GM21529 (cell line): ENCODE measurements at regions not wholly inside any gene's neighbourhood (a gene's known extent, or its start where the extent isn't known, plus 50 kb on each side); places are given as distances from the start of the nearest gene placed in this dataset.

Experiments
- ATAC-seq: cut with Tn5 transposase; IDR thresholded peaks from one replicate; pipeline ENCODE4 v1.9.1; 2021; ENCODE audit not compliant: unreplicated experiment

DNA sequence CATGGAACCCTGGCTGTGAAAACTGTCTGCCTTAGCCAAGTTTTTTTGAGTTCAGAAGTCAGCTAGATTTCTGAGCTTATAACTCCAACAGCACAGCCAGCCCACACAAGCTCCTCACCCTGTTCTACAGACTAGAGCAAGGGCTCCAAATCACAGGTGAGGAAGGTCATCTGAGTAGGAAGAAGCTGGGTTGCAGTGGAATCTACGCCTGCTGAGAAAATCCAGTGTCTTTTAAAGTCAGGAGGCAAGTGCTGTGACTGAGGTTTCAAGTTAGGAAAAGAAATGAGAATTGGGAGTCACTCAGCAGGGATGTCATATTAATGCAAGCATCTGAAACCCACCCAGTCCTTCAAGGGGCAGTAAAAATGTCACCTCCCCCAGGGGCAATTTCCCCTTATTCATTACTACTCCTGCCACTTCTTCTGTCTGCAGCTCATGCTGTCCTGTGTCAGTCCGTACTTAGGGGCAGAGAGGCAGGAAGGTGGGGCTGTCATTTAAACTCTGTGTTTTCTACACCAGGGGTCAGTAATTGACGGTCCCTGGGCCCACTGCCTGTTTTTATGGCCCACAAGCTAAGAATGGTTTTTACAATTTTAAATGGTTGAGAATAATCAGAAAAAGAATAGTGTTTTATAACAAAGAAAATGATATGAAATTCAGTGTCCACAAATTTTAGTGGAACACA, 551.1 kb downstream of the BCL11A start:
- ATAC-seq = no peak

DNA sequence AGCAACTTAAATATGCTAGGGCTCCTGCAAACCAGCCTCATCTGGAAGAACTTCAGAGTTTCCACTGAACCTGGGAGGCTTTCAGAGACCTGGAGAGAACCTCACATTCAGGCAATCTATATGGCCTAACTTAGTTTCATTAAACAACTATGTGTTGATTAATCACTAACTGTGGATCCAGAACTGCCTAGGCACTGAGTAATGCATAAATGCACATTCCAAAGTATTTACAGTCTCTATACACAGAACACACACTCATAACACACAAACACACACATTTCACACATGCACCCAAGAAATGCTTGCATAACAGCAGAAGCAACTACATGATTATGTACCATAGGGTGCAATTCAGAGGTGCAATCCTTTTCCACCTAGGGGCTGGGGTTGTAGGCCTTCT, 552.8 kb downstream of the BCL11A start:
- no peak for ATAC-seq

DNA sequence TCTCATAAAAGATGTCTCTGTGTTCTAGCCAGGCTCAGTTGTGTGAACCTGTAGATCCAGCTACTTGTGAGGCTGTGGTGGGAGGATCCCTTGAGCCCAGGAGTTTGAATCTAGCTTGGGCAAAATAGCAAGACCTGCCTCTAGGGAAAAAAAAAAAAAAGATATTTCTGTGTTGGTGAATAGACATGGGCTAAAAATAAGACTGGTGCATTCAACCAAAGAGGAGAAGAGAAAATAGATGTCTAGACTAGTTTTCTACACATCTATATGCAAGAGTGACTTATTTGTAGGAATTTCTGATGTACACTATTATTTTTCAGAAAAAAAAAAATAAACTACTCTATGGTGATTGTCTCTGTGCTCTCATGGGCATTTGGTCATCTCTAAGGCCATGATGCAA, 555.1 kb downstream of the BCL11A start:
- no peak for ATAC-seq

DNA sequence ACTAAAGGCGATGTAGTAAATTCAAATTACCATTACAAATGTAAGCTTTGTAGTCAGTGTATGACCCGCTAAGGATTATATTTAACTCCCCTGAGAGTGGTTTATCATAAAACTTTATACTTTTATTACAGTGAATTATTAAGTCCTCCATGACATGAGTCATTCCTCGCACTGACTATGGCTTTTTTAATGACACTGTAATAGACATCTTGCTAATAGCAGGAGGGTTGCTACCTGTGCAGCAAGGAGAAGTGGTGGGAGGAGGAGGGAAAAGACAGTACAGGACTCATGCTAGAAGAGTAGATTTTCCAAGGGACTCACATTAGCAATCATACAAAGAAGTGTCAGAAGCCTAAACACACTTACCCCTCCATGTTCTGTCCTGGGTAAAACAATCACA, 556.1 kb downstream of the BCL11A start:
- ATAC-seq = no peak

DNA sequence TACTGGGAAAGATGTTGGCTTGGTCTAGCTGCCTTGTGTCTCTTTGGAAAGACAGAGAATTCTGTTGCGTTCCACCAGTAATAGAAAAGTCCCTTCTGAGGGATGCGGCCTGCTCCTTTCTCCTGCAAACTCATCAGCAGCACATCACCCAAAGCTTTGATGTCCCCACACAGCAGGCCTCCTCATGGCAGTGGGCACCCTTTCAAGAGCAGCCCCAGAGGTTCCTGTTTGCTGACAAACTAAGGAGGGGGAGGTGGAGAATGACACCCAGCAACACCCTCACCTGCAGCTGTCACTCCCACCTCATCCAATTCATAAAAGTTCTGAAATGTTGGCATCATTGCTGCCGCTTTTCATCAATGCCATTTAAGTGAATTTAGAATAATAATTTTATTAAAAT, 556.6 kb downstream of the BCL11A start:
- no peak for ATAC-seq

DNA sequence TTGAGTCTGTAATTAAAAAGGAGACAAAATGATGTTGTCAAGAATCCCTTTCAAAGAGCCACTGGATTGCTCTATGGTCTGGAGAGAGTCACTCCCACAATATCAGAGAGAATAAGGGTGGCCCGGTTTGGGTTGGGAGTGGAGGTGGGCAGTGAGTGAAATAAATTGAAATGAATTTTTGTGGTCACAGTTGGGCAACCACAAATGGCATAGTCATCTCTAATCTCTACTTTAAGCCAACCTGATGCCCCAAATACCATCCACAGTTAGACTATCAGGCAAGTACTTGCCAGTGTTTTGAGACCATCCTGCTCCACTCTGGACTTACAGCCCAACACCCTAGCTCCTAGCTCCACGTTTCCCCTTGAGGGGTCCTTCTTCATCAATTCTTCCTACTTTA, 559.7 kb downstream of the BCL11A start:
- ATAC-seq = no peak

DNA sequence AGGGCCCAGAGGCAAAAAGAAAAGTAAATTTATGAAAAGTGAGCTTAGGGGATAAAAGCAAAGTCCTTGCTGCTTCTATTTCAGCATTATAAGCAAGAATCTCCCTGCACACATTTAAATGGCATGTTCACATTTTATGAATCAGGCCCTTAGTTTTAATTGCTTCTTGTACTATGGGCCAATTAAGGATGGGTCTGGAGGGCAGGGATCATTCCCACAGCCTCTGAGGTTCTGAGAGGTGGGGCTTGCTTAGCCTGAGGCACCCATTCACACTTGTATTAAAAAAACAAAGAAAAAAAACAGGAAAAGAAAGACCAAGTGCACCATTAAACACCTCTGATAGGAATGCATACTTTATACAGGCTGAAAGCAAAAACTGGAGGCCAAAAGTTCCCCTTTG, 565.1 kb downstream of the BCL11A start:
- ATAC-seq = no peak

DNA sequence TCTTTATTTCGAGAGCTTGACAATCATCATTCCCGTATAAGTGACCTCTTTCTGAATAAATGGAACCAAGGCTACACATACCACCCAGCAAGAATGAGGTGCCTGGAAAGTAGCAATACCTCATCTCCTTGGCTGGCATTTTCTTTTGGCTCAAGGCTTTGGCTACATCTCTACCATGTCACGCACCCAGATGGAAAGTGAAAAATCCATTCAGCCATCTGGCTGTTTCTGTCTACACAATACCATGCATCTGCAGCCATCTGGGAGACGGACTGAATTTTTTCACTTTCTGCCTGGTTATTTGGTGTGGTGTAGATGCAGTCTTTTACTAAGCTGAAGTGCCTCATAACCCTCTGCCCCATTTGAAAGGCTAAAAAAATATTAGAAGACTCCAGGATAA, 566.9 kb downstream of the BCL11A start:
- ATAC-seq = no peak

DNA sequence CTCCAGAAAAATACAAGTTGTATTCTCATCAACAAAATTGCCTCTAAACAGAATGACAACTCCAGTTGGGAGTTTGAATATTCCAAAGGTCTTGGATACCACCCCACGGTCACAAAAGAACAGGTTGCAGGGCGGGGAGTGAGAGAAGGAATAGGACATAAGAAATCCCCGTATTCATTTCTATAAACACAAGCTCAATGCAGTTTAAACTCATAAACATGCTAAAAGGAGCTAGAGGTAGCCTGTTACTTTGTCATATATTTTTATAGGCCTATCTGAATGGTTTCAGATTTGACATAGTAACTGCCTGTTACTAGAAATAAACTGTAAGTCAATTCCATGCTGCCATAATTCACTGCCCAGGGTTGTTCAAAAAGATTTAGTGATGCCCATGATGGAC, 567.5 kb downstream of the BCL11A start:
- ATAC-seq = no peak

DNA sequence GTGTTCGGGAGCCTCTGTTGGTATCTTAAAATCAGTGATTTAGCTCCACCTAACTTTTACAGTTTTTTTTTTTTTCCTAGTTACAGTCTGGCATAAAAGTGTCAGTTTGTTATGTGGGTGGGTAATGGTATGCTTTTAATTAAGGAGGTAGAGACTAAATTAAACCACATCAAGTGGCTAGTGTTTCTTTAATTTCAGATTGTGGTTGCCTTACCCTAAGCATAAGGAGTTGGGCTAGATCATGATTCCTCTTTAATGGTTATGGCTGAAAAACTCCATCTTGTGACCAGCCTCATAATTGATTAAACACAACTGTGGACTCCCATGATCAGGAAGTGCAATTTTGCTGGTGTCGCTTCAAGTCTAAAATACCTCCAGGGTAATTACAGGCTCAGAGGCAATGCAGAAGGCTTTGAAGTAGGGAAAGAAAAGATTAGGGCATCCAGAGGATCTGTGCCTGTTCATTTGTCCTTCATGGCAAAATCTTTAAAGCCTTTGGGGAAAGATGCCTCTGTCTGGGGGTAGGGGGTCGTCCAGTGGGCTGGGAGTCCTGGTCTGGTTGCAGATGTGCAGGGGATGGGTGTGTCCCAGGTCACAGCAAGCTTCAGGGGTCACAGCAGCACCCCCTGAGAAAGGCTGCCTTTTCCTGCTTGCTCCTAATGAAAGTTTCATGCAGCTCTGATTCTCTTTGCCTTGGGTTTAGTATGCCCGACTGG, 579.2 kb downstream of the BCL11A start:
- ATAC-seq = no peak

DNA sequence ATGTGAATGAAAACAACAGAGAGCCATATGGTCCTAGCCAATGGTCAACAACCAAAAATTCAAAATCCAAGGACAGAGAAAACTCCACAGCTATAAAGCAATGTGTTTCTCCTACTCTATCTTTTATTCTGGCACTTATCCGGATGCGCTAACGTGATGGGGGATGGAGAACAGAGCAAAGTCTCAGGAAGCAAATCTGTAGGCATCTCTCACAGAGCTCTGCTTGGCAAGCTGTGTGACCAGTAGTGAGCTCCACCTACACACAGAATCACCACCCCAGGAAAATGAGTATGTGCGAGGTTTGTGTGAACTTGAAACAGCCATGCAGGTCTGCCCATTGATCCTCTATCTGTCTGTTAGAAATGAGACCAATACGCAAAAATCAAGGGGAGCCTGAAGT, 584.3 kb downstream of the BCL11A start:
- no peak for ATAC-seq

DNA sequence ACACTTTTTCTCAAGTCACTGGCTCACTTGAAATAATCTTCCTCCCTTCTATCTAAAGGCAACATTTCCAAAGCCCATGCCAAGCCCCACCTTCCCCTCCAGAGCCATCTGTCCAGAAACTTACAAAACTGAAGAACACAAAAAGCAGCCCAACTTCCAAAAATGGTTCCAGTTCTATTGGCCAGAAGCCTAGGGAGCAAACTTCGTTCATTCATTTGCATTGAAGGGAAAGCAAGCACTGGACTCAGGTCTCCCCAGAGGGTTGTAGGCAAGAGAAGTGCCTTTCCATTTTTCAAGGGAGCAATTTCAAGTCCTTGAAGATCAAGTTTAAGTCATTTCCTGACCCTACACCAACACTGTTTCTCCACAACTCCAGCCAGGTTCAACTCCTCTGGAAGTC, 585.0 kb downstream of the BCL11A start:
- no peak for ATAC-seq

DNA sequence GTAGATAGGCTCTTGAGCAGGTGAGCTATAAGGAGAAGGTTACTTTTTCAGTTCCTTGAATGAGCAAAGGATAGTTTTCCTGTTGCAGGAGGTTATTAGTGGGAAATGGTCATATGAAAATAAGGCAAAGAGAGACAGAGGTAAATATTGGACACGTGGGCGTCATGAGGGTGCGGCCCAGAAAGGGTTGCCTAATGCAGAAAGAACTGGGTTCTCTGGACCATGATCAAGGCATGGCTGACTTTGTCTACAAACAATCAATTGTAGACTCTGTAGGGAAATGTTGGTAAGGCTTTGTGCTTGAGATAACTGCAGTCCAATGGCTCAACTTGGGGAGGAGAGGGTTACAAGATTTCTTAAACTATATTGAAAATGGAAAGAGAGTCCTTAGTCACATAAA, 585.8 kb downstream of the BCL11A start:
- ATAC-seq = no peak

DNA sequence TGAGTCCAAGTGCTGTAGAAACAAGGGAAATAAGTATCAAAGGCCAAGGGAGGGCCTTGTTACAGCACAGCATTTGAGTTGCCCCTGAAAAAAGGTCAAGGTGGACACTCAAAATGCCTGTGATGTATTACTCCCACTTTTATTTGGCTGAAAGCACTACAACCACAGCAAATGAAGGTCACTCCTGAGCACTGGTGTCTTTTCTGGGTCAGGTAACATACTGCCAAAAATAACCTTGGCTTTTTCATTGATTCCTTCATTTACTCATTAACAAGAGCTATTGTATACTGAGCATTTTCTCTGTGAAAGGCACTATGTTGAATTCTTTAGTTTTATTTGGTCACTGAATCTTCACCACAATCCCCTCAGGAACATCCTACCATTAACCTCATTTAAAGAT, 590.3 kb downstream of the BCL11A start:
- no peak for ATAC-seq

DNA sequence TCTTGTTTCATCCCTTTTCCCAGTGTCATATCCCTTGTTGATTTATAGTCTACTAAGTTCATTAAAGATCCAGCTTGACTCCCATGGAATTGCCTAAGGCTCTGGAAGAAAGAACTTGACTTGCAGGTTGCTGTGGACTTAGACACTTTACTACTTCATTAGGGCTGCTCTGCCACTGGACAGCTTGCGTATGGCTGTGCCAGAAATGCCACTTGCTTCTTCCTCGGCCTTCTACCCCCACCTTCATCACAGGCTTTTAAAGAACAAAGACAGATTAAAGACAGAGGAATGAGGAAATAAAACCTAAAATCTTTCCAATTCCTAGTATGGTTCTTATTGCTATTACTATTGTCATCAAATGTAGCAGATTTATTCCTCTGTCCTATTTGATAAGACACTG, 591.7 kb downstream of the BCL11A start:
- no peak for ATAC-seq

DNA sequence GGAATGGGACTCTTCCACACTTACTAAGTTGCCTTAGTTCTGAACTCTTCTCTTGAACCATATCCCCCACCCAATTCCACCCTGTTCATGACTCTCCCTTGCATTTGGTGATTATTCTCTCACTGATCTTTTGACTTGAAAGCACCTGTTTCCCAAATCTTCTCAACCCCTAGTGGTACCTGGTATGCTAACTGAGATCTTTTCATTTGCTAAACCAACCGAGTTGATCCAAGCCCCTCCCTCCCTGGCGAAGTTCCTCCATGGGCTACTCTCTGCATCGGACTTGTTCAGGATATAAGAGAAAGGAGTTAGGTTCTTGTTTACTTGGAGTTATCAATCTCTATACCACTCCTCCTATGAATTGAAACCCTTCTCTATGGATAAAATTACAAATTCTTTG, 593.5 kb downstream of the BCL11A start:
- ATAC-seq = no peak

DNA sequence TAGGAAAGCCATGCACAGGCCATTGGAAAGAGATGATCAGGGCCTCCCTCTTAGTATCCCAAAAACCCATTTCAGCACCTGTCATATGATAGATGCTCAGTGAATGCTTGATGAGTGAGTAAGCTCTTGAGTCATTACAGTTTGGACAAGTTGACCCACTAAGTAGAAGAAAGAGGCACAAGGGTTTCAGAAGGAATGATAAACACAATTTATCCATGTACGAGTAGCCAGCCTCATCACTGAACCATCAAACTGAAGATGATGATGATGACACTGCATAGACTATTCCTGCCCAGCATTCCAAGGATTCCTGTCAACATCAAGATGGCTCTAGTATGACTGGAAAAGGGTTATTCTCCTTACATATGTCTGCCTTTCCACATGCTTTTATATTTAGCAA, 596.0 kb downstream of the BCL11A start:
- ATAC-seq = no peak

DNA sequence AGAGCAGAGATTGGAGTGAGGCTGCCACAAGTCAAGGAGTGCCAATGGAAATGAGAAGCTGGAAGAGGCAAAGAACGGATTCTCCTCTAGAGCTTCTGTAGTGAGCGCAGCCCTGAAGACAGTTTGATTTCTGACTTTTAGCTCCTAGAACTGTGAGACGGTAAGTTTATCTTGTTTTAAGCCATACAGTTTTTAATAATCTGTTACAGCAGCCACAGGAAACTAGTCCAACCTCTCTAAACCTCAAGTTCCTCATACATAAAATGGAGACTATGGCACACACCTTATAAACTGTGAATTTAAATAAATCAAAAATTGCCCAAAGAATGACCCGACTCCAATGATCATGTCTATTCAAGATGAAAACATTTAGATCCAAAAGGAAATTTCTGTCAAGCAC, 596.5 kb downstream of the BCL11A start:
- no peak for ATAC-seq

DNA sequence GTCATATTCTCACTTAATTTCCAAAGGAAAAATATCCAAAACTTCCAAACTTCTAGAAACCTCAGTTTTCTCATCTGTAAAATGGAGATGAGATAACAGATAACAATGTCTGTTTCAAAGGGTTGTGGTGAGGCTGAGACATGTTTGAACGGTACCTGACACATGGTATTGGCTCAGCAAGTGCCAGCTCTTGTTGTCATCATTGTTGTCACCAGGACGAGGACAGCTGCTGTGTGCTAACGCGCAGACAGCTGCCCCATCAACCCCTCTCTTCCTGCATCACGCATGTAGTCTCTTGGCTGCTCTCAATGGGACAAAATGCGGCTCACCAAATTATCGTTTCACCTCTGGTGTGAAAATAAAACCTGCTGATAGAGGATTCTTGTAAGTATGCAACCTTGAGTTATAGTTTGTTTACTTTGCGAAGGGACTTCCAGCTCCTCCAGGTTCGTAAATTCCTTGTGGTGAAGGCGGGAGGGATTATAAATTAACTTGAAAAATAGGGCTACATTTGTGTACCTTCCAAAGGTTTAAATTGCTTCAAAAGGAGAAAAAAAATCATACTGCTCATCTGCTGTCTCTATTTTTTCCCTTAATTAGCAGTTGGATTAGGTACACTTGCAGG, 605.4 kb downstream of the BCL11A start:
- ATAC-seq = no peak

DNA sequence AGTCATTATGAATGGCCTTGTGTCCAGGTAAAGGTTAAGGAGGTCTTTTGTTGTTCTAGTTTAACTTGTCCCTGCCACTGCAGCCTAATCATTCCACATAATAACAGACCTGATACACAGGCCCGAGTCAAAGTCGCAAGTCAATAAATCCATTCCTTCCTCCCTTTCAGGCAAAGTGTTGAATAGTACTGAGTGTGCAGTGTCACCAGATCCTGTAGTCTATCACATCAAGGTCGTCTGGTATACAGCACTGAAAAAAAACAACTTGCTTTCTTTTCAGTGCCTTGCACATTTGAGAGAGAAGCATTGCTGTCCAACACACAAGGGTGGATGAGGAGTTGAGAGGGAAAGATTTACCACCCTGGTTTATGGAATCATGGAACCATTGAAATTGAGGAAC, 606.2 kb downstream of the BCL11A start:
- no peak for ATAC-seq

DNA sequence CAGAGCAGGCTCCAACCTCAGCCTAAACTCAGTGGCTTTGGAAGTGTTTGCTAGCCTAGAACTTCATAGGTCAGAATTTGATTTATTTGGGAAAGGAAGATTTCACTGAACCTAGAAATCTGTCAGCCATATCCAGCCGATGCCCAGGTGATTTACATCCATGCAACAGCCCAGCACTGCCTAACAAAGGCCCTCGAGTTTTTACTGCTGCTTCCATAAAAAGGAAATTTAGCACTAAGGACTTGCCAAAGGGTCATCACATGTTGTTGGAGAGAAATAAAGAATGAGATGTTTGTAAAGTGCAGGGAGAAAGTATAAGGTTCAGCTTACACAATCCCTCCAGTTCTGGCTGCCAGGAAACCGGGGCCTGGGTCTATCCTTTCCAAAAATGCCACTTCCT, 614.2 kb downstream of the BCL11A start:
- ATAC-seq = no peak

DNA sequence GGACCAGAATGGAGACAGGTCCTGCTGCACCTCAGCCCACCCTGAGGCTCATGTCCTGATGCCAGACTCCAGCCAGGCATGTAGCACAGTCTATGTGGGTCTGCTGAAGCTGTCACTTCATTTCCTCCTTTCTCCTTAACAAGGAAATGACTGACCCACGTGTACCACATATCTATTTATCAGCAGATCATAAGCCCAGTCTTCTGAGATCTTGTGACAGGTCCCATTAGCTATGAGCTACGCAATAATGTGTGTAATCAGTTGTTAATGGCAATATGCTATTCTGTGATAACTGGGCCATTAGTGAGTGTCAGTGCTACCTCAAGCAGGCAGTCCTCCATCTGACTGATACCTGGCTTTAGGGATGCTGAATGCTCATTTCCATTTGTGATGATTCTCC, 615.3 kb downstream of the BCL11A start:
- ATAC-seq = no peak

DNA sequence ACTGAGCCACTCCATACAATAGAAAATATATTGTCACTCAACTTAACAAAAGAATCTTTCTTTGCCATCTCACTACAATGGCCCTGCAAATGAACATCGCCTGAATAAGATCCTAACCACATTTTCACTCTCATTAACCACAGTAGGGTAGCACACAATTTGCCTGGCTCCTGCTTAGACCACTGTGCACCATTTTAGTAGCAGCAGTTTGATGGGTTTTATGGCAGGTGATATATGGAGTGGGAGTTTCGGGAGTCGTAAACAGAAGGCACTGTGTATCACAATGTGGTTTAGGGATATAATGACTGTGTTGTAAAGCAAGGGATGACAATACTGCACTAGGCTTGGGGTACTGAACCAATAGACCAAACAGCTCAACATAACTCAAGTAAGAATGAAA, 617.4 kb downstream of the BCL11A start:
- no peak for ATAC-seq
